HCT116 (cell line): ENCODE measurements at regions not wholly inside any gene's neighbourhood (a gene's known extent, or its start where the extent isn't known, plus 50 kb on each side); places are given as distances from the start of the nearest gene placed in this dataset.
A peak's percentile ranks its signal among the peaks of the same experiment; 100 is the strongest.

Source experiments
- ATAC-seq: fragments of 200-7000 bp; cut with Tn5 transposase; 2 replicates; pipeline ENCODE4 v1.9.1; 2020; ENCODE audit warnings: mild to moderate bottlenecking, moderate library complexity
- BruUV-seq: library from RNA; stranded (reverse); fragments of 400-500 nt; replicated peaks from 2 replicates; lab custom pipeline; 2021; lab: Mats Ljungman, UMichigan
- CTCF ChIA-PET: fragments of 300-600 bp; sonication (Branson Sonifier 250); formaldehyde crosslinking; loops from one replicate; lab custom pipeline; 2021; ENCODE audit warnings: antibody characterized with exemption; lab: Charles Lee
- POLR2A ChIA-PET: fragments of 300-600, 350-600 bp; sonication (Branson Sonifier 250); formaldehyde crosslinking; loops from one replicate; lab custom pipeline; 2021; ENCODE audit warnings: antibody characterized with exemption; lab: Charles Lee
- RAD21 ChIA-PET, 2 experiments: fragments of 300-600 bp; sonication (Branson Sonifier 250); formaldehyde crosslinking; loops; one replicate each; lab custom pipeline; 2023; ENCODE audit warnings: low total read pairs in 2 of 2; ENCODE audit not compliant: uncharacterized antibody in 2 of 2, unreplicated experiment in 2 of 2, low non-redundant PET in 1 of 2; lab: Charles Lee
- DNase-seq: peaks from one replicate; pipeline ENCODE4 v3.0.0-alpha.2; 2010; ENCODE audit warnings: low read depth, low spot score
- H2AFZ ChIP-seq: fragments of 200-600 bp; shearing (Covaris generic), sonication (generic); 2 replicates; pipeline ENCODE4 v1.6.1; 2017; ENCODE audit warnings: low read depth, mixed run types, mixed read lengths, antibody characterized with exemption, low read length; ENCODE audit not compliant: poor library complexity, severe bottlenecking
- H3K27ac ChIP-seq: 2 replicates; pipeline ENCODE4 v1.5.1; 2012; ENCODE audit warnings: low read depth, low read length
- H3K27me3 ChIP-seq: fragments of 200-600 bp; sonication (generic); 2 replicates; pipeline ENCODE4 v1.6.1; 2016; ENCODE audit warnings: mixed run types, low read length, mixed read lengths; ENCODE audit not compliant: insufficient read depth
- H3K36me3 ChIP-seq, 2 experiments: fragments of 200-500 bp in 1 of 2; fragments of 200-600 bp in 1 of 2; sonication (Bioruptor generic) in 1 of 2; sonication (generic) in 1 of 2; 2 replicates each; pipeline versions ENCODE4 v1.5.1 to v1.6.1; 2014 to 2016; ENCODE audit warnings: low read length in 2 of 2, inconsistent platforms in 1 of 2, mixed read lengths in 1 of 2, mixed run types in 1 of 2; ENCODE audit not compliant: insufficient read depth in 2 of 2, control insufficient read depth in 1 of 2
- H3K4me1 ChIP-seq, 2 experiments: fragments of 200-600 bp in 1 of 2; sonication (generic) in 1 of 2; 2 replicates each; pipeline versions ENCODE4 v1.5.1 to v1.6.1; 2012 to 2017; ENCODE audit warnings: low read length in 2 of 2, inconsistent platforms in 1 of 2, mild to moderate bottlenecking in 1 of 2, mixed read lengths in 1 of 2, mixed run types in 1 of 2, moderate library complexity in 1 of 2; ENCODE audit not compliant: insufficient read depth in 2 of 2, control insufficient read depth in 1 of 2
- H3K4me2 ChIP-seq: fragments of 200-600 bp; sonication (generic); 2 replicates; pipeline ENCODE4 v1.6.1; 2017; ENCODE audit warnings: mixed run types, low read length, mixed read lengths
- H3K4me3 ChIP-seq, 2 experiments: fragments of 200-600 bp in 1 of 2; sonication (generic) in 1 of 2; replicated peaks in 1 of 2; 2 replicates each; pipeline ENCODE4 v1.5.1; 2011 to 2016; ENCODE audit warnings: low read length in 2 of 2, control low read depth in 1 of 2, low read depth in 1 of 2, mild to moderate bottlenecking in 1 of 2, mixed read lengths in 1 of 2, mixed run types in 1 of 2
- H3K79me2 ChIP-seq: fragments of 200-600 bp; sonication (generic); 2 replicates; pipeline ENCODE4 v1.6.1; 2017; ENCODE audit warnings: mild to moderate bottlenecking, mixed run types, low read length, moderate library complexity, mixed read lengths; ENCODE audit not compliant: insufficient read depth
- H3K9ac ChIP-seq: fragments of 200-600 bp; sonication (generic); 2 replicates; pipeline ENCODE4 v1.6.1; 2016; ENCODE audit warnings: low read length, mixed read lengths
- H3K9me2 ChIP-seq: fragments of 200-600 bp; sonication (generic), shearing (Covaris generic); 2 replicates; pipeline ENCODE4 v1.6.1; 2017; ENCODE audit warnings: mixed run types, mild to moderate bottlenecking, moderate library complexity; ENCODE audit not compliant: insufficient read depth
- H3K9me3 ChIP-seq, 2 experiments: fragments of 200-500 bp in 1 of 2; fragments of 200-600 bp in 1 of 2; sonication (Bioruptor generic) in 1 of 2; sonication (generic) in 1 of 2; 2 replicates each; pipeline ENCODE4 v1.6.1; 2014 to 2017; ENCODE audit warnings: low read length in 2 of 2, mixed read lengths in 2 of 2, inconsistent platforms in 1 of 2, low read depth in 1 of 2, mild to moderate bottlenecking in 1 of 2, mixed run types in 1 of 2, moderate library complexity in 1 of 2; ENCODE audit not compliant: control insufficient read depth in 1 of 2, insufficient read depth in 1 of 2
- H4K20me1 ChIP-seq: fragments of 200-600 bp; sonication (generic), shearing (Covaris generic); 2 replicates; pipeline ENCODE4 v1.6.1; 2017; ENCODE audit warnings: mixed run types, mild to moderate bottlenecking, moderate library complexity; ENCODE audit not compliant: insufficient read depth
- CBX3 ChIP-seq: IDR thresholded peaks from 2 replicates; pipeline ENCODE4 v1.6.1; 2012; ENCODE audit warnings: low read depth
- CEBPB ChIP-seq: IDR thresholded peaks from 2 replicates; pipeline ENCODE4 v1.6.1; 2012; ENCODE audit warnings: low read depth
- ELF1 ChIP-seq: IDR thresholded peaks from 2 replicates; pipeline ENCODE4 v1.6.1; 2012; ENCODE audit warnings: low read depth, borderline replicate concordance
- EZH2 ChIP-seq: fragments of 200-600 bp; sonication (generic); IDR thresholded peaks from 2 replicates; pipeline ENCODE4 v1.6.1; 2017; ENCODE audit warnings: antibody characterized with exemption, mixed run types
- POLR2AphosphoS5 ChIP-seq: IDR thresholded peaks from 2 replicates; pipeline ENCODE4 v1.6.1; 2011; ENCODE audit warnings: mild to moderate bottlenecking, low read depth, low read length, moderate library complexity
- RAD21 ChIP-seq: IDR thresholded peaks from 2 replicates; pipeline ENCODE4 v1.6.1; 2012; ENCODE audit warnings: low read depth, mild to moderate bottlenecking
- REST ChIP-seq: IDR thresholded peaks from 2 replicates; pipeline ENCODE4 v1.6.1; 2012; ENCODE audit warnings: low read depth
- ZBTB33 ChIP-seq: IDR thresholded peaks from 2 replicates; pipeline ENCODE4 v1.6.1; 2011; ENCODE audit warnings: mild to moderate bottlenecking, low read length, moderate library complexity; ENCODE audit not compliant: insufficient replicate concordance; ENCODE audit errors: extremely low read depth
- intact Hi-C: fragments of 100-400 bp; cut with micrococcal nuclease; formaldehyde crosslinking; loops from 2 replicates; pipeline ENCODE4 v1.10.0; 2022

- Histone ChIP-seq H3K4me2 (no peak overlapping the region), H3K9me3 (no peaks in the 10 kb centered on the region), H3K27ac (no peak overlapping the region)
- RAD21 ChIA-PET: no interaction called here
- no peak for ATAC-seq
- TF ChIP-seq RAD21 (no peak), ZBTB33 (no peak), REST (no peak), ELF1 (no peak), POLR2AphosphoS5 (no peak), EZH2 (no peak), CEBPB (no peak), CBX3 (no peak)
- TF ChIP-seq, all 23 proteins: peak for 0
- no peaks in the 10 kb centered on the region for H3K79me2 ChIP-seq
- ChIA-PET POLR2A (no interaction called here), CTCF (no interaction called here)
- H3K9me2 ChIP-seq: no peaks in the 10 kb centered on the region
- intact Hi-C loops: no loop called here
- no peak overlapping the region for H3K9ac ChIP-seq
- no peak overlapping the region for H3K4me3 ChIP-seq
- no TSS peak for BruUV-seq
- peak overlapping the region; percentile 49 for H2AFZ ChIP-seq
- H3K27me3 ChIP-seq: no peaks in the 10 kb centered on the region
- H3K4me1 ChIP-seq: no peaks in the 10 kb centered on the region
- no peaks in the 10 kb centered on the region for H4K20me1 ChIP-seq
- no peak for DNase-seq
- no peaks in the 10 kb centered on the region for H3K36me3 ChIP-seq
These were observed 108.0 kb upstream of the DPYD start for GRCh38 chr1:98028800-98029199.
